IMR-90 (cell line): ENCODE measurements at regions not wholly inside any gene's neighbourhood (a gene's known extent, or its start where the extent isn't known, plus 50 kb on each side); places are given as distances from the start of the nearest gene placed in this dataset.
A peak's percentile ranks its signal among the peaks of the same experiment; 100 is the strongest.

Experiments
- ATAC-seq: fragments of 200-7000 bp; cut with Tn5 transposase; 2 replicates; pipeline ENCODE4 v1.9.1; 2020; ENCODE audit warnings: low read depth, mild to moderate bottlenecking, moderate library complexity
- BruUV-seq: library from RNA; stranded (reverse); fragments of 400-500 nt; replicated peaks from 2 replicates; lab custom pipeline; 2021; lab: Mats Ljungman, UMichigan
- CTCF ChIA-PET: fragments of 300-600 bp; formaldehyde crosslinking; extraction: SDS; loops from one replicate; lab custom pipeline; 2021; ENCODE audit warnings: antibody characterized with exemption; lab: Yijun Ruan, JAX
- POLR2A ChIA-PET: fragments of 300-600 bp; sonication (Branson Sonifier 250); formaldehyde crosslinking; loops from one replicate; lab custom pipeline; 2022; ENCODE audit warnings: antibody characterized with exemption; ENCODE audit not compliant: unreplicated experiment; lab: Charles Lee
- DNase-seq: peaks from one replicate; pipeline ENCODE4 v3.0.0; 2013
- H2AFZ ChIP-seq: replicated peaks from 2 replicates; pipeline ENCODE3; 2013; ENCODE audit warnings: low read length, mild to moderate bottlenecking; ENCODE audit not compliant: poor library complexity
- H2AK5ac ChIP-seq: 2 replicates; pipeline ENCODE4 v1.6.1; 2013; ENCODE audit warnings: low read depth, low read length, inconsistent platforms
- H2AK9ac ChIP-seq: replicated peaks from 2 replicates; pipeline ENCODE3; 2013; ENCODE audit warnings: mild to moderate bottlenecking, low read depth, low read length, moderate library complexity; ENCODE audit not compliant: poor library complexity
- H2BK120ac ChIP-seq: 2 replicates; pipeline ENCODE4 v1.6.1; 2013; ENCODE audit warnings: low read depth, low read length, inconsistent platforms
- H2BK15ac ChIP-seq: 3 replicates; pipeline ENCODE4 v1.6.1; 2013; ENCODE audit warnings: low read depth, low read length, inconsistent platforms
- H2BK20ac ChIP-seq: 2 replicates; pipeline ENCODE4 v1.6.1; 2013; ENCODE audit warnings: low read depth, mild to moderate bottlenecking, inconsistent platforms, low read length, moderate library complexity
- H2BK5ac ChIP-seq: 2 replicates; pipeline ENCODE4 v1.6.1; 2013; ENCODE audit warnings: mild to moderate bottlenecking, low read depth, low read length, inconsistent platforms; ENCODE audit not compliant: poor library complexity, severe bottlenecking
- H3K14ac ChIP-seq: replicated peaks from 2 replicates; pipeline ENCODE4 v1.6.1; 2013; ENCODE audit warnings: low read depth, low read length, inconsistent platforms
- H3K18ac ChIP-seq: 2 replicates; pipeline ENCODE4 v1.6.1; 2013; ENCODE audit warnings: low read depth, low read length, control low read depth
- H3K23ac ChIP-seq: 2 replicates; pipeline ENCODE4 v1.6.1; 2013; ENCODE audit warnings: low read depth, low read length, inconsistent platforms
- H3K27ac ChIP-seq: 2 replicates; pipeline ENCODE4 v1.5.1; 2013; ENCODE audit warnings: mild to moderate bottlenecking, control low read depth, low read length; ENCODE audit not compliant: insufficient read depth
- H3K27me3 ChIP-seq: 2 replicates; pipeline ENCODE4 v1.6.1; 2013; ENCODE audit warnings: low read length; ENCODE audit not compliant: control insufficient read depth, insufficient read depth
- H3K36me3 ChIP-seq: 2 replicates; pipeline ENCODE4 v1.6.1; 2013; ENCODE audit warnings: low read length, mixed read lengths; ENCODE audit not compliant: control insufficient read depth, insufficient read depth
- H3K4ac ChIP-seq: 2 replicates; pipeline ENCODE4 v1.6.1; 2013; ENCODE audit warnings: low read depth, low read length, inconsistent platforms
- H3K4me1 ChIP-seq: 2 replicates; pipeline ENCODE4 v1.6.1; 2013; ENCODE audit warnings: low read length, mixed read lengths; ENCODE audit not compliant: control insufficient read depth, insufficient read depth
- H3K4me2 ChIP-seq: 2 replicates; pipeline ENCODE4 v1.6.1; 2013; ENCODE audit warnings: low read depth, mild to moderate bottlenecking, control low read depth, low read length, moderate library complexity
- H3K4me3 ChIP-seq: 2 replicates; pipeline ENCODE4 v1.5.1; 2013; ENCODE audit warnings: low read depth, mild to moderate bottlenecking, control low read depth, low read length, moderate library complexity; ENCODE audit not compliant: insufficient read depth
- H3K56ac ChIP-seq: 2 replicates; pipeline ENCODE4 v1.6.1; 2013; ENCODE audit warnings: low read length, inconsistent platforms; ENCODE audit not compliant: insufficient read depth; ENCODE audit errors: extremely low read depth
- H3K79me1 ChIP-seq, 2 experiments: 2 replicates each; pipeline ENCODE4 v1.6.1; 2013; ENCODE audit warnings: low read length in 2 of 2, inconsistent platforms in 1 of 2, low read depth in 1 of 2
- H3K9ac ChIP-seq: 2 replicates; pipeline ENCODE4 v1.6.1; 2013; ENCODE audit warnings: low read depth, low read length, control low read depth
- H3K9me1 ChIP-seq: 2 replicates; pipeline ENCODE4 v1.6.1; 2013; ENCODE audit warnings: low read length, inconsistent platforms; ENCODE audit not compliant: insufficient read depth
- H3K9me3 ChIP-seq: 2 replicates; pipeline ENCODE4 v1.6.1; 2013; ENCODE audit warnings: low read length; ENCODE audit not compliant: control insufficient read depth, insufficient read depth
- H4K20me1 ChIP-seq: 2 replicates; pipeline ENCODE4 v1.6.1; 2013; ENCODE audit warnings: low read length, inconsistent platforms; ENCODE audit not compliant: insufficient read depth
- H4K5ac ChIP-seq: 2 replicates; pipeline ENCODE4 v1.6.1; 2013; ENCODE audit warnings: mild to moderate bottlenecking, low read depth, low read length, control low read depth
- H4K8ac ChIP-seq, 2 experiments: 2 replicates each; pipeline ENCODE4 v1.6.1; 2013; ENCODE audit warnings: low read depth in 2 of 2, low read length in 2 of 2, control low read depth in 1 of 2, inconsistent platforms in 1 of 2
- H4K91ac ChIP-seq: 2 replicates; pipeline ENCODE4 v1.6.1; 2013; ENCODE audit warnings: low read depth, low read length, inconsistent platforms; ENCODE audit not compliant: insufficient read depth
- BHLHE40 ChIP-seq: fragments of 150-350 bp; IDR thresholded peaks from 2 replicates; pipeline ENCODE4 v1.6.1; 2016; ENCODE audit warnings: mild to moderate bottlenecking, low read depth, low read length
- CEBPB ChIP-seq: IDR thresholded peaks from 2 replicates; pipeline ENCODE4 v1.6.1; 2012; ENCODE audit warnings: low read depth, low read length, improper control_type of control experiment
- CHD1 ChIP-seq: IDR thresholded peaks from 2 replicates; pipeline ENCODE4 v1.6.1; 2012; ENCODE audit warnings: low read depth, low read length, improper control_type of control experiment
- ELK1 ChIP-seq: fragments of 150-350 bp; IDR thresholded peaks from 2 replicates; pipeline ENCODE4 v1.6.1; 2016; ENCODE audit warnings: low read depth, mild to moderate bottlenecking, low read length, moderate library complexity, borderline replicate concordance
- MAZ ChIP-seq: IDR thresholded peaks from 2 replicates; pipeline ENCODE4 v1.6.1; 2012; ENCODE audit warnings: low read depth, mild to moderate bottlenecking, low read length, improper control_type of control experiment, moderate library complexity, borderline replicate concordance
- NFE2L2 ChIP-seq: fragments of 150-350 bp; IDR thresholded peaks from 2 replicates; pipeline ENCODE4 v1.6.1; 2016; ENCODE audit warnings: low read depth, mild to moderate bottlenecking, low read length
- POLR2A ChIP-seq: IDR thresholded peaks from 2 replicates; pipeline ENCODE4 v1.6.1; 2012; ENCODE audit warnings: mild to moderate bottlenecking, low read depth, low read length
- RAD21 ChIP-seq: IDR thresholded peaks from 2 replicates; pipeline ENCODE4 v1.6.1; 2012; ENCODE audit warnings: low read length, improper control_type of control experiment
- RCOR1 ChIP-seq: IDR thresholded peaks from 2 replicates; pipeline ENCODE4 v1.6.1; 2012; ENCODE audit warnings: mild to moderate bottlenecking, low read length, improper control_type of control experiment; ENCODE audit not compliant: insufficient replicate concordance
- RFX5 ChIP-seq: IDR thresholded peaks from 2 replicates; pipeline ENCODE4 v1.8.0; 2012; ENCODE audit warnings: low read depth, mild to moderate bottlenecking, low read length, moderate library complexity
- SMC3 ChIP-seq: fragments of 150-350 bp; IDR thresholded peaks from 2 replicates; pipeline ENCODE4 v1.6.1; 2016; ENCODE audit warnings: low read depth, mild to moderate bottlenecking, antibody characterized with exemption, low read length, moderate library complexity
- dilution Hi-C: fragments of 300-500 bp; cut with HindIII; formaldehyde crosslinking; loops from one replicate; pipeline ENCODE4 v1.14.3; 2018; ENCODE audit warnings: low sequenced_read_pairs; ENCODE audit not compliant: unreplicated experiment
- in situ Hi-C: fragments of 300-500 bp; cut with MboI; formaldehyde crosslinking; loops from 3 replicates; pipeline ENCODE4 v1.14.3; 2019; ENCODE audit warnings: low sequenced_read_pairs, inconsistent platforms, mixed read lengths
- intact Hi-C: fragments of 100-400 bp; cut with micrococcal nuclease; formaldehyde crosslinking; loops from 2 replicates; pipeline ENCODE4 v1.10.0; 2022
- TF ChIP-seq, protein P1 (sequence below): fragments of 150-350 bp; IDR thresholded peaks from 2 replicates; pipeline ENCODE4 v1.6.1; 2017; ENCODE audit warnings: mild to moderate bottlenecking, antibody characterized with exemption, low read length, low read depth

DNA sequence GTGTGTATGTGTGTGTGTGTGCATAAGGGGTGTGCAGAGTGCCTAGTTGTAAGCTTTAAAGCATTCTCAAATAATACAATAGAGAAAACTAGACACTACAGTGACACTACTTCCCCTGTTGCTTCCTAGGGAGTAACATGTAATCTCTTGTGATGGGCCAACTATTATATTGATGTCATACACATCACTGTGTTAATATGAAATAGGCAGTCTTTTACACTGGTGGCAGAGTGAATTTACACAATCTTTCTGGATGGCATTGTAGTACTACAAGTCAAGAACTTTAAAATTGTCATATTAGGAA lies 488.0 kb upstream of the ZEB2 start:
- ChIA-PET POLR2A (no interaction called here), CTCF (interaction anchor here (0.7 to 1.2 kb wide), 2 partner anchors 150 to 649 kb away, joined by 3 read pairs; no protein-coding TSS in a partner anchor)
- Histone ChIP-seq H3K4me1 (peaks cover 3% of the 10 kb centered on the region; the same call in 1 of the 2 replicates), H2BK120ac (peak overlapping the region; percentile 95), H3K4me3 (no peak overlapping the region), H2BK20ac (peak overlapping the region; percentile 91), H3K9ac (no peak overlapping the region; the same call in 1 of the 2 replicates), H3K4ac (peak overlapping the region; percentile 86), H3K23ac (peak overlapping the region; percentile 76; the same call in 1 of the 2 replicates), H3K27ac (peak overlapping the region; percentile 65), H2BK5ac (peak overlapping the region; percentile 75), H4K91ac (peak overlapping the region; percentile 86), H2BK15ac (peak overlapping the region; percentile 68; the same call in 2 of the 3 replicates), H4K20me1 (no peaks in the 10 kb centered on the region), H3K18ac (peak overlapping the region; percentile 86; the same call in 1 of the 2 replicates), H2AK9ac (no peak overlapping the region), H3K14ac (peak overlapping the region; percentile 92), H3K9me1 (peaks cover 3% of the 10 kb centered on the region; the same call in 1 of the 2 replicates), H3K36me3 (no peaks in the 10 kb centered on the region), H2AK5ac (peak overlapping the region; percentile 65; the same call in 1 of the 2 replicates), H3K9me3 (no peaks in the 10 kb centered on the region), H3K4me2 (peak overlapping the region; percentile 80), H4K5ac (peak overlapping the region; percentile 66), H4K8ac (peak overlapping the region; percentile 72 to 77), H3K79me1 (no peaks in the 10 kb centered on the region), H3K56ac (peak overlapping the region; percentile 58), H3K27me3 (no peaks in the 10 kb centered on the region), H2AFZ (peak overlapping the region; percentile 47)
- in situ Hi-C loops (no loop called here), dilution Hi-C loops (no loop called here), intact Hi-C loops (loop anchor here (5.0 kb wide), 1 partner anchor 491 kb away; no protein-coding TSS in a partner anchor)
- ATAC-seq: no peak
- TF ChIP-seq CEBPB (no peak), RFX5 (no peak), MAZ (no peak), POLR2A (no peak), CHD1 (no peak), BHLHE40 (no peak), ELK1 (no peak), SMC3 (no peak), RCOR1 (no peak), NFE2L2 (no peak), RAD21 (no peak)
- TF ChIP-seq, protein P1, sequence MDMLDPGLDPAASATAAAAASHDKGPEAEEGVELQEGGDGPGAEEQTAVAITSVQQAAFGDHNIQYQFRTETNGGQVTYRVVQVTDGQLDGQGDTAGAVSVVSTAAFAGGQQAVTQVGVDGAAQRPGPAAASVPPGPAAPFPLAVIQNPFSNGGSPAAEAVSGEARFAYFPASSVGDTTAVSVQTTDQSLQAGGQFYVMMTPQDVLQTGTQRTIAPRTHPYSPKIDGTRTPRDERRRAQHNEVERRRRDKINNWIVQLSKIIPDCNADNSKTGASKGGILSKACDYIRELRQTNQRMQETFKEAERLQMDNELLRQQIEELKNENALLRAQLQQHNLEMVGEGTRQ: no peak
- no TSS peak for BruUV-seq
- no peak for DNase-seq
